ENCODE measurements at regions not wholly inside any gene's neighbourhood (a gene's known extent, or its start where the extent isn't known, plus 50 kb on each side); places are given as distances from the start of the nearest gene placed in this dataset.
"Not testable (repeated sequence)": the region's sequence is repeated elsewhere in the genome, so short reads cannot be mapped to it uniquely, and the experiment has no call there.

DNA sequence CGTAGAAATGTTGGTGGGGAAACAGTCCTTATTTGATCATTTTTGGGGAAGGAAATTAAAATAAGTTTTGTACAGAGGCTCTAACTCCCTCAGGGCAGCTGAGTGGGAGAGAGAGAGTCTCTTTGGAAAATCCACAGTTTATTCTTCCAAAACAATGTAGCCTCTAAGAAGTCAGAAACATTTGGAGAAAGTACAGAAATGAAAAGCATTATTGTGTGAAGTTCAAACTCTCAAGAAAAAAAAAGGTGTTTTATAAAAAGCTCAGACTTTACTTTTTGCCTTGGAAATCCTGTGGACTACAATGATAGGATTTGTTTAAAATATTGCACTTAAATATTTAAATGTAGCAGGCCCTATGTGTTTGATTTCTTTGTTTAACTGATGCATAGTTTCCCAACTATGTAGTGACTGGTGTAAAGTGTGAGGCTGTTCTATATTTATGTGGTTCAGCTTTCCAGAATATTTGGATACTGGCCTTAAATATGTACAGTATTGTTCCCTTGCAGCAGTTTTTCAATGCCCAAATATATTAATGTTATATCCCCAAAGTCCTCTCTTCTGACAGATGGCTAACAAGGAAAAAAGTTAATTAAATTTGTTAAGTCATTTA lies 82.0 kb upstream of the OTOGL start:
- Histone ChIP-seq H3K27me3 (ENCODE audit: insufficient read depth, low read depth) (no peaks in the 10 kb centered on the region), H3K4me3 (IDR thresholded peaks at IDR 0.05; ENCODE audit: insufficient read depth, low read depth, low read length) (no peak overlapping the region), H3K36me3 (ENCODE audit: insufficient read depth) (no peaks in the 10 kb centered on the region), H4K20me1 (ENCODE audit: insufficient read depth) (no peaks in the 10 kb centered on the region), H3K79me2 (ENCODE audit: insufficient read depth, low read depth) (no peaks in the 10 kb centered on the region), H2AFZ (ENCODE audit: low read depth) (no peak overlapping the region), H3K9ac (no peak overlapping the region), H3K27ac (no peak overlapping the region), H3K4me1 (ENCODE audit: low read depth, poor library complexity, severe bottlenecking) (no peaks in the 10 kb centered on the region), H3K4me2 (no peak overlapping the region)
- no peak for TF ChIP-seq CTCF (conservative IDR thresholded peaks at IDR 0.05; ENCODE audit: low read depth, low read length)

- H3K4me3 ChIP-seq (IDR thresholded peaks at IDR 0.05; ENCODE audit: insufficient read depth, low read depth, low read length) = no peak overlapping the region
- no peak for TF ChIP-seq CTCF (conservative IDR thresholded peaks at IDR 0.05; ENCODE audit: low read depth, low read length)
- H3K36me3 ChIP-seq (ENCODE audit: insufficient read depth) = no peaks in the 10 kb centered on the region
- H3K4me2 ChIP-seq = no peak overlapping the region
- no peaks in the 10 kb centered on the region for H3K4me1 ChIP-seq (ENCODE audit: low read depth, poor library complexity, severe bottlenecking)
- H3K9ac ChIP-seq = no peak overlapping the region
- H4K20me1 ChIP-seq (ENCODE audit: insufficient read depth) = no peaks in the 10 kb centered on the region
- no peak overlapping the region for H3K27ac ChIP-seq
- H3K79me2 ChIP-seq (ENCODE audit: insufficient read depth, low read depth) = no peaks in the 10 kb centered on the region
- no peaks in the 10 kb centered on the region for H3K27me3 ChIP-seq (ENCODE audit: insufficient read depth, low read depth)
- no peak overlapping the region for H2AFZ ChIP-seq (ENCODE audit: low read depth)
Measured at GRCh38 chr12:80016684-80017083, 81.8 kb upstream of the PPP1R12A start.

- Histone ChIP-seq H3K36me3 (ENCODE audit: insufficient read depth) (no peaks in the 10 kb centered on the region), H3K4me1 (ENCODE audit: low read depth, poor library complexity, severe bottlenecking) (no peaks in the 10 kb centered on the region), H2AFZ (ENCODE audit: low read depth) (no peak overlapping the region), H3K27me3 (ENCODE audit: insufficient read depth, low read depth) (no peaks in the 10 kb centered on the region), H3K9ac (no peak overlapping the region), H4K20me1 (ENCODE audit: insufficient read depth) (no peaks in the 10 kb centered on the region), H3K4me3 (IDR thresholded peaks at IDR 0.05; ENCODE audit: insufficient read depth, low read depth, low read length) (no peak overlapping the region), H3K79me2 (ENCODE audit: insufficient read depth, low read depth) (no peaks in the 10 kb centered on the region), H3K4me2 (no peak overlapping the region), H3K27ac (no peak overlapping the region)
- no peak for TF ChIP-seq CTCF (conservative IDR thresholded peaks at IDR 0.05; ENCODE audit: low read depth, low read length)
Measured at GRCh38 chr12:80015660-80016059, 80.8 kb upstream of the PPP1R12A start.

GRCh38 chr12:80003744-80004143 lies 68.8 kb upstream of the PPP1R12A start:
- not testable (repeated sequence) for H3K27me3 ChIP-seq (ENCODE audit: insufficient read depth, low read depth); H3K27ac ChIP-seq; H3K9ac ChIP-seq; H3K4me3 ChIP-seq (IDR thresholded peaks at IDR 0.05; ENCODE audit: insufficient read depth, low read depth, low read length); H3K79me2 ChIP-seq (ENCODE audit: insufficient read depth, low read depth); H2AFZ ChIP-seq (ENCODE audit: low read depth); H3K36me3 ChIP-seq (ENCODE audit: insufficient read depth); H4K20me1 ChIP-seq (ENCODE audit: insufficient read depth); H3K4me1 ChIP-seq (ENCODE audit: low read depth, poor library complexity, severe bottlenecking); H3K4me2 ChIP-seq

DNA sequence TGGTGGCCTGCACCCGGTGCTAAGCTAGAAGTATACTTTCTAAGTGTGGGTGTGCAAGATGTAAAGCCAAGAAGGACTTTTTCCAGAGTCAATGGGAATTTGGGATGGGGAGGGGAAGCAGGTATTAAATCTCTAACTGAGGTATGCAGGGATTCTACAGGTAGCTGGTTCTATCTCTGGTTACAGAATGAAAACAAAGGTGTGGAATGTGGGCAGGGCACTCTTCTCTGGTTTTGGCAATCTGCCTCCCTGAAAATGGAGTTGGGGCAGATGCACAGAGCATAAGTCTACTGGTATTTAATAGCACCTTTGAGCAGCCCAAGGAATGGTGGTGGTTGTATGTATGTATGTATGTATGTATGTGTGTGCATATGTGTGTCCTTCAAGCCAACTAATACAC lies 66.7 kb upstream of the PPP1R12A start:
- no peak overlapping the region for H3K27ac ChIP-seq
- H3K4me1 ChIP-seq (ENCODE audit: low read depth, poor library complexity, severe bottlenecking) = peaks cover 13% of the 10 kb centered on the region
- H3K4me3 ChIP-seq (IDR thresholded peaks at IDR 0.05; ENCODE audit: insufficient read depth, low read depth, low read length) = no peak overlapping the region
- no peaks in the 10 kb centered on the region for H3K79me2 ChIP-seq (ENCODE audit: insufficient read depth, low read depth)
- H4K20me1 ChIP-seq (ENCODE audit: insufficient read depth) = no peaks in the 10 kb centered on the region
- no peaks in the 10 kb centered on the region for H3K27me3 ChIP-seq (ENCODE audit: insufficient read depth, low read depth)
- H2AFZ ChIP-seq (ENCODE audit: low read depth) = no peak overlapping the region
- H3K9ac ChIP-seq = no peak overlapping the region
- H3K36me3 ChIP-seq (ENCODE audit: insufficient read depth) = no peaks in the 10 kb centered on the region
- no peak for TF ChIP-seq CTCF (conservative IDR thresholded peaks at IDR 0.05; ENCODE audit: low read depth, low read length)
- H3K4me2 ChIP-seq = no peak overlapping the region

Measured in KMS-11 (cell line).